ENCODE measurements at regions not wholly inside any gene's neighbourhood (a gene's known extent, or its start where the extent isn't known, plus 50 kb on each side); places are given as distances from the start of the nearest gene placed in this dataset.

GRCh38 chr2:82254728-82255127 lies 1950.2 kb upstream of the LRRTM1 start:
- Mint-ChIP-seq H3K4me1 (no peaks in the 10 kb centered on the region), H3K4me3 (no peak overlapping the region), H3K27me3 (no peaks in the 10 kb centered on the region), H3K36me3 (no peaks in the 10 kb centered on the region), H3K9me3 (peaks cover 34 to 48% (median 41%) of the 10 kb centered on the region in 3 donors), H3K27ac (no peak overlapping the region)
- ChIA-PET CTCF (no interaction called here), POLR2A (no interaction called here)
- H3K27ac ChIP-seq (ENCODE audit: low read length) = no peak overlapping the region
- no peaks in the 10 kb centered on the region for H3K4me1 ChIP-seq (ENCODE audit: control insufficient read depth in 1 of 2, extremely low read depth in 1 of 2, insufficient read depth in 2 of 2, low read length in 2 of 2)
- no peaks in the 10 kb centered on the region for H3K36me3 ChIP-seq (ENCODE audit: control insufficient read depth in 2 of 2, extremely low read depth in 1 of 2, insufficient read depth in 1 of 2, low read length in 1 of 2)
- no peaks in the 10 kb centered on the region for H3K27me3 ChIP-seq (replicated peaks in 1 of 2; ENCODE audit: control insufficient read depth in 2 of 2, extremely low read depth in 1 of 2, insufficient read depth in 2 of 2, low read length in 1 of 2)
- no peak overlapping the region for H3K4me3 ChIP-seq (ENCODE audit: control insufficient read depth in 1 of 2, extremely low read depth in 1 of 2, low read length in 1 of 2)
- H3K9me3 ChIP-seq = no peaks in the 10 kb centered on the region
- ATAC-seq (replicated peaks in 1 of 4) (no peak), DNase-seq (no peak)

- CTCF ChIA-PET = no interaction called here
- no peaks in the 10 kb centered on the region for H3K4me1 Mint-ChIP-seq
- no peak overlapping the region for H3K4me3 Mint-ChIP-seq
Measured at GRCh38 chr2:82246220-82246775, 1941.7 kb upstream of the LRRTM1 start.

GRCh38 chr2:82239176-82239575 lies 1934.6 kb upstream of the LRRTM1 start:
- Histone ChIP-seq H3K27ac (ENCODE audit: low read length) (no peak overlapping the region), H3K4me3 (ENCODE audit: control insufficient read depth in 1 of 2, extremely low read depth in 1 of 2, low read length in 1 of 2) (no peak overlapping the region), H3K4me1 (ENCODE audit: control insufficient read depth in 1 of 2, extremely low read depth in 1 of 2, insufficient read depth in 2 of 2, low read length in 2 of 2) (no peaks in the 10 kb centered on the region), H3K27me3 (replicated peaks in 1 of 2; ENCODE audit: control insufficient read depth in 2 of 2, extremely low read depth in 1 of 2, insufficient read depth in 2 of 2, low read length in 1 of 2) (no peaks in the 10 kb centered on the region), H3K36me3 (ENCODE audit: control insufficient read depth in 2 of 2, extremely low read depth in 1 of 2, insufficient read depth in 1 of 2, low read length in 1 of 2) (no peaks in the 10 kb centered on the region), H3K9me3 (no peaks in the 10 kb centered on the region)
- H3K27me3 Mint-ChIP-seq = no peaks in the 10 kb centered on the region
- no peak for ATAC-seq (replicated peaks in 1 of 4)
- no peak overlapping the region for H3K27ac Mint-ChIP-seq
- H3K9me3 Mint-ChIP-seq = peaks cover 8 to 43% (median 14%) of the 10 kb centered on the region in 3 donors
- ChIA-PET POLR2A (no interaction called here), CTCF (no interaction called here)
- no peaks in the 10 kb centered on the region for H3K4me1 Mint-ChIP-seq
- H3K36me3 Mint-ChIP-seq = no peaks in the 10 kb centered on the region
- no peak overlapping the region for H3K4me3 Mint-ChIP-seq
- no peak for DNase-seq
- WGBS (ENCODE audit: insufficient coverage) = 20% methylated on average over 1 of the region's 2 CpGs

More at GRCh38 chr2:82246220-82246775, 1941.7 kb upstream of the LRRTM1 start:
- H3K4me3 ChIP-seq (ENCODE audit: control insufficient read depth in 1 of 2, extremely low read depth in 1 of 2, low read length in 1 of 2) = no peak overlapping the region
- no peaks in the 10 kb centered on the region for H3K36me3 ChIP-seq (ENCODE audit: control insufficient read depth in 2 of 2, extremely low read depth in 1 of 2, insufficient read depth in 1 of 2, low read length in 1 of 2)
- ATAC-seq (replicated peaks in 1 of 4) (no peak), DNase-seq (no peak)
- Mint-ChIP-seq H3K27ac (no peak overlapping the region), H3K27me3 (no peaks in the 10 kb centered on the region), H3K36me3 (no peaks in the 10 kb centered on the region), H3K9me3 (peaks cover 13 to 33% (median 19%) of the 10 kb centered on the region in 3 donors)
- POLR2A ChIA-PET = interaction anchor here in 1 of 2 donors (0.8 kb wide), 1 partner anchor 101 kb away, joined by 4 read pairs; no protein-coding TSS in a partner anchor
- no CpG with 5 or more reads among the region's 1 CpG for WGBS (ENCODE audit: insufficient coverage)
- no peak overlapping the region for H3K27ac ChIP-seq (ENCODE audit: low read length)
- H3K9me3 ChIP-seq = peaks cover 2% of the 10 kb centered on the region
- H3K27me3 ChIP-seq (replicated peaks in 1 of 2; ENCODE audit: control insufficient read depth in 2 of 2, extremely low read depth in 1 of 2, insufficient read depth in 2 of 2, low read length in 1 of 2) = no peaks in the 10 kb centered on the region
- no peaks in the 10 kb centered on the region for H3K4me1 ChIP-seq (ENCODE audit: control insufficient read depth in 1 of 2, extremely low read depth in 1 of 2, insufficient read depth in 2 of 2, low read length in 2 of 2)

GRCh38 chr2:82237994-82238662 lies 1933.6 kb upstream of the LRRTM1 start:
- no peaks in the 10 kb centered on the region for H3K27me3 ChIP-seq (replicated peaks in 1 of 2; ENCODE audit: control insufficient read depth in 2 of 2, extremely low read depth in 1 of 2, insufficient read depth in 2 of 2, low read length in 1 of 2)
- H3K27ac ChIP-seq (ENCODE audit: low read length) = no peak overlapping the region
- no peak for ATAC-seq (replicated peaks in 1 of 4)
- H3K4me1 Mint-ChIP-seq = no peaks in the 10 kb centered on the region
- no peaks in the 10 kb centered on the region for H3K9me3 ChIP-seq
- H3K27me3 Mint-ChIP-seq = no peaks in the 10 kb centered on the region
- no peak overlapping the region for H3K27ac Mint-ChIP-seq
- ChIA-PET POLR2A (no interaction called here), CTCF (no interaction called here)
- H3K4me1 ChIP-seq (ENCODE audit: control insufficient read depth in 1 of 2, extremely low read depth in 1 of 2, insufficient read depth in 2 of 2, low read length in 2 of 2) = no peaks in the 10 kb centered on the region
- no peak overlapping the region for H3K4me3 Mint-ChIP-seq
- peaks cover 7 to 38% (median 8%) of the 10 kb centered on the region in 3 donors for H3K9me3 Mint-ChIP-seq
- H3K4me3 ChIP-seq (ENCODE audit: control insufficient read depth in 1 of 2, extremely low read depth in 1 of 2, low read length in 1 of 2) = no peak overlapping the region
- no peaks in the 10 kb centered on the region for H3K36me3 ChIP-seq (ENCODE audit: control insufficient read depth in 2 of 2, extremely low read depth in 1 of 2, insufficient read depth in 1 of 2, low read length in 1 of 2)
- DNase-seq = no peak
- no peaks in the 10 kb centered on the region for H3K36me3 Mint-ChIP-seq

- ATAC-seq (replicated peaks in 1 of 4) (no peak), DNase-seq (no peak)
- Histone ChIP-seq H3K27me3 (replicated peaks in 1 of 2; ENCODE audit: control insufficient read depth in 2 of 2, extremely low read depth in 1 of 2, insufficient read depth in 2 of 2, low read length in 1 of 2) (no peaks in the 10 kb centered on the region), H3K36me3 (ENCODE audit: control insufficient read depth in 2 of 2, extremely low read depth in 1 of 2, insufficient read depth in 1 of 2, low read length in 1 of 2) (no peaks in the 10 kb centered on the region), H3K4me3 (ENCODE audit: control insufficient read depth in 1 of 2, extremely low read depth in 1 of 2, low read length in 1 of 2) (no peak overlapping the region), H3K9me3 (no peaks in the 10 kb centered on the region), H3K27ac (ENCODE audit: low read length) (no peak overlapping the region), H3K4me1 (ENCODE audit: control insufficient read depth in 1 of 2, extremely low read depth in 1 of 2, insufficient read depth in 2 of 2, low read length in 2 of 2) (no peaks in the 10 kb centered on the region)
- ChIA-PET CTCF (no interaction called here), POLR2A (no interaction called here)
- H3K36me3 Mint-ChIP-seq = no peaks in the 10 kb centered on the region
- no peak overlapping the region for H3K27ac Mint-ChIP-seq
- peaks cover 3 to 10% (median 3%) of the 10 kb centered on the region in 3 donors for H3K9me3 Mint-ChIP-seq
- no peaks in the 10 kb centered on the region for H3K27me3 Mint-ChIP-seq
- H3K4me1 Mint-ChIP-seq = no peaks in the 10 kb centered on the region
- WGBS (ENCODE audit: insufficient coverage) = 58% methylated on average over 3 of the region's 8 CpGs
- no peak overlapping the region for H3K4me3 Mint-ChIP-seq
Measured at GRCh38 chr2:82234283-82234874, 1929.8 kb upstream of the LRRTM1 start.

- Histone ChIP-seq H3K27me3 (replicated peaks in 1 of 2; ENCODE audit: control insufficient read depth in 2 of 2, extremely low read depth in 1 of 2, insufficient read depth in 2 of 2, low read length in 1 of 2) (no peaks in the 10 kb centered on the region), H3K27ac (ENCODE audit: low read length) (no peak overlapping the region), H3K4me1 (ENCODE audit: control insufficient read depth in 1 of 2, extremely low read depth in 1 of 2, insufficient read depth in 2 of 2, low read length in 2 of 2) (no peaks in the 10 kb centered on the region), H3K4me3 (ENCODE audit: control insufficient read depth in 1 of 2, extremely low read depth in 1 of 2, low read length in 1 of 2) (no peak overlapping the region), H3K36me3 (ENCODE audit: control insufficient read depth in 2 of 2, extremely low read depth in 1 of 2, insufficient read depth in 1 of 2, low read length in 1 of 2) (no peaks in the 10 kb centered on the region), H3K9me3 (no peaks in the 10 kb centered on the region)
- H3K36me3 Mint-ChIP-seq = no peaks in the 10 kb centered on the region
- H3K27me3 Mint-ChIP-seq = no peaks in the 10 kb centered on the region
- POLR2A ChIA-PET = no interaction called here
- DNase-seq (no peak), ATAC-seq (replicated peaks in 1 of 4) (no peak)
- H3K27ac Mint-ChIP-seq = no peak overlapping the region
- H3K9me3 Mint-ChIP-seq = peaks cover 3 to 7% (median 5%) of the 10 kb centered on the region in 3 donors
- CTCF ChIA-PET = no interaction called here
- no peaks in the 10 kb centered on the region for H3K4me1 Mint-ChIP-seq
- H3K4me3 Mint-ChIP-seq = no peak overlapping the region
Measured at GRCh38 chr2:82233806-82234205, 1929.3 kb upstream of the LRRTM1 start.
